NCI-H1048 (cell line): ENCODE measurements at regions not wholly inside any gene's neighbourhood (a gene's known extent, or its start where the extent isn't known, plus 50 kb on each side); places are given as distances from the start of the nearest gene placed in this dataset.

Source experiments
- DNase-seq: peaks from one replicate; lab custom pipeline; 2025; lab: John Stamatoyannopoulos, UW

DNA sequence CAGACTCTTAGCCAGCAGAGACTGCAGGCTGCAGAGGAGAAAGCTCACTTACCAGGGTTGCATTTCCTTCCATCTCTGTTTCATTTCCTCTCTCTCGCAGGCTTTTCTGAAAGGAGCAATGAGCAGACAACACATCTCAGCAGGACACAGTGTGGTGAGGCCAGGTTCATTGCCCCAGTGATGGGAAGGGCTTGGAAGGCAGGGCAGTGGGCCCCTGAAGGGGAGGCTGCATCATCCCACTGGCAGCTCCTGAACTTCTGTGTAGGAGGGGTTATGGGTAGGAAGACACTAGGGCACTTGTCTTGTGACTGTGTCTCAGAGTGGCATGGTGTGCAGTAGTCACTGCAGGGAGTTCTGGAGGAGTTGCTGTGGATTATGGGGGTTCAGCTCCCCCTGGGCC is 246.8 kb downstream of the QKI start:
- no peak for DNase-seq

DNA sequence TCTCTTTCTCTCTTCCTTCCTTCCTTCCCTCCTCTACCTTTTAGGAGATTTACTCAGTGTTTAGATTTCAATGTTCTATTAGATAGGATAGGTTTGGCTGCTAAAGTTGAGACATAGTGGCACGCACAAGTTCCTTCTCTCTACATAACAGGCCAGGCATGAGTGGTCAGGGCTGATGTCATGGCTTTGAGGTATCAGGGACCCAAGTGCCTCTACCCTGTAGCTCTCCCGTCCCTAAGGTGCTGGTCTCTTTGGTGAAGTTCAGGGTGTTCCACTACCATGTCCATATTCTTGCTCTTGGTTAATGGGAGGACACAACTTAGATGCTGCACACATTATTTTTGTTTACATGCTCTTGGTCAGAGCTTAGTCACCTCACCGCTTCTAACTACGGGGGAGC is 245.3 kb downstream of the QKI start:
- no peak for DNase-seq

DNA sequence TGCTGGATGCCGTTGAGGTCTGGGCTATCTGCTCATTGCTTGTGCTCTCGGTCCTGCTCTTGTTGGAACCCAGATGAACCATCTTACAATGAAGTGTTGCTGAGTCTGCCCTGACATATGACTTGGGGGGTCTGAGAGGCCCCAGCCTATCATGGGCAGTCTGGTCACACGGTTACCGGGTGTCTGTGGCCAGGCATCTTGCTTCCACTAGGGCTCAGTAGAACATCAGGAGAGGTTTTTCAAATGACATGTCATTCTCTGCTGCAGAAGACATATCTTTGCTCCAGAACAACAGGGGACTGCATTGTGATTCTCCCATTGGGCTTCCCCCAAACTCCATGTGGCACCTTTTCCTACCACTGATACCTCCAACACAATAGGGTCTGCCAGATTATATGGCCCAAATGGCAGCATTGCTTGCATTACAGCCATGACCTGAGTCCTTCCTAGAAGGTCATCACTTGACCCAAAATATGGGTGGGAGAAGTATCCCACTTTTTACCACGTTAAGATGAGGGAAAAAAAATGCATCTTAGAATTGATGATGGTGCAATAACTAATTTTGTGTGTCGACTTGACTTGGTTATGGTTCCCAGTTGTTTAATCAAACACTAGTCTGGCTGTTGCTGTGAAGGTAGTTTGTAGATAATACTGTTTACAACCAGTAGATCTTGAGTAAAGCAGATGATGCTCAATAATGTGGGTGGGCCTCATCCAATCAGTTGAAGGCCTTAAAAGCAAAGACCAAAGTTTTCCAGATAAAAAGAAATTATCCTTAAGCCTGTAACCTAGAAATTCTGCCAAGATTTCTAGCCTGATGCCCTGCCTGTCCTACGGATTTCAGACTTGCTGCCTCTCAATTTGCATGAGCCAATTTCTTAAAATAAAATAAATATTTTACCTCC is 241.0 kb downstream of the QKI start:
- no peak for DNase-seq

DNA sequence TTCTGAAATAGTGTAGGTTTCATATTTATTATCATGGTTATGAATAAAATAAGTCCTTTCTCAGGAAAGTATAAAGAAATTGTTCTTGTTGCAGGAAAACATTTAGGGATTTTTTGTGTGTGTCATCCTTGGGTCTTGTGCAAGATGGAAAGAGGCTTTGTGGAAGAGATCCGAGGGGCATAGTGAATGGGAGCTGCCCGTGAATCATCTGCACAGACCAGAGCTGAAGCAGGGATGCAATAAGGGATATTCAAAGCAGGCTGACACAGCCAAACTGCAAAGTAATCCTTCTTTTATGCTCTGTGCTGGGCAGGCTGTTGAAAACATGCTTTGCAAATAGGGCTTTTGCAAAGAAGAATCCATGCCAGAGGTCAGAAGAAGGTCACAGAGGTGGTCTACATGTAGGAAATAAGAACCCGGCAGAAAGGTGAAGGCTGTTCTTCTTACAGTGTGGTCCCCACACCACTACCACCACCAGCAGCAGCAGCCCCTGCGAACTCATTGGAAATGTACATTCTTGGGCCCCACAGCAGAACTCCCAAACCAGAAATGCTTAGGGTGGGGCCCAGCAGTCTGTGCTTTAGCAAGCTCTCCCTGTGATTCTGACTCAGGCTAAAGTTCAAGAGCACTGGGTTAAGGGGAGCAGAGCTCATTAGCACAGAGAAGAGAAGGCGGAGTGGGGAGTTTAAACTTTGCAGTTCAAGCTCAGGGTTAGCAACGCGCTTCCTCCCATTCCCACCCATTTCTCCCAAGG is 237.6 kb downstream of the QKI start:
- DNase-seq: no peak

DNA sequence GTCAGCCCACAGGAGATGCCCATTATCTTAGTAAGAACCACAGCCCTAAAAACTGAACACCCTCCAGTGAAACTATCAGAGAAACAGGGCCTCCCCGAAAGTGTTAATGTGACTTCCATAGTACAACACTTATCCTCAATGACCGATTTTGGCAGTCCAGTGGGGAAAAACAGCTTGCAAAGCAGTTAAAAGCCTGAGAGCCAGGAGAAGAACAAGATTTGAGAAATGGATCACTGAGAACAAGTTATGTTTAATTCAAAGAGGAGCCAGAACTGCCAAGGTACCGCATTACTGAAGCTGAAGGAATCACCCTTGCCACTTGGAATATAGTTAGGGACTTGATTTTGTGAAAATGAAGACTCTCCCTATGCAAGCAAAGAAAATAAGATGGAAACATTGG is 236.9 kb downstream of the QKI start:
- no peak for DNase-seq

DNA sequence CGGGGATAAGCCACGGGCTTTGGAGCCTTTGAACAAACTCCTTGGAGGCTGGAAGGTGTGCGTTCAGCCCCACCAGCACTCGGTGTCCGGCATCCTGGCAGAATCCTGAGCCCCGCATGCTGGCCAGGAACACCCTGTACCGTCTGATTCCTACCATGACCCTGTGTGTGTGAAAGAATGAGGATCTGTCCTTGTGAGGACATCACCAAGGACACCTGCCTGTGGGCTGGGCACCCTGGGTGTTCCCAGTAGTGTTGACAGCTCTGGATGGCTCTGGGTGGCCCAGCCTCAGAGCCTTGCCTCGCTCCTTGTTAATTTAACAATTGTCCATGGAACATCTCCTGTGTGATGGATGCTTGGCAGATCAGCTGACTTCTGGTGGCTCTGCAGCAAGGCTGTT is 234.3 kb downstream of the QKI start:
- DNase-seq: no peak

DNA sequence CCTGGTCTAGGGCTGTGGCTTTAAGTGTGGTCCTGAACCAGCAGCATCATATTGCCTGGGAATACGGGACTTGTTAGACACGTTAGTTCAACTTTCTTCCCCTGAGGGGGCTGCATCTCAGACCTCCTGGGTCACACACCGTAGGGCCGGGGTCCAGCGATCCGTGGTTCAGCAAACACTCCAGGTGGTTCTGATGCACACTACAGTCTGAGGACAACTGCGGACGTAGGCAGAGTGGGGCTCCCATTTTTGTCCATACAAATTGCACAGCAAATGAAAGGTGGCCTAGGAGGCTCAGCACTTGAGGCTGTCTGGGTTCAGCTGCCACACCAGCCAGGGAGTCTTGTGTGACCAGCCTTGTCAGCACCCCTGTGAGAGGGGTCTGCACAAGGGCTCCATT is 233.1 kb downstream of the QKI start:
- DNase-seq: no peak

DNA sequence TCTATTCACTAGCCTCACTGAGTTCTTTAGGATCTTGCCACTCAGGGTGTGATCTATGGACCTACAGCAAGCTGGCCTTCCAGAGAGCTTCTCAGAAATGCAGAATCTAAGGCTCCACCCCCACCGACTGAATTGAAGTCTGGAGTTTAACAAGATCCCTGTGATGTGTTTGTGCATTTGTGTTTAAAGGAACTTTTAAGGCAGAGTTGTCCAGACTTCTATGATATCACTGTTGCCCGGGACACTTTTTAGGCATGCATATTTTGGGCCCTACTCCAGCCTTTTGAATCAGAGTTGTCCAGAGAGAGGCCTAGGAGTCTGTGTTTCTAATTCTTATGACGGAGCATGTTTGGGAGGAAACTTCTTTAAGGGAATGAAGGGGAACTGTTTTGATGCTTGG is 232.3 kb downstream of the QKI start:
- DNase-seq: no peak

DNA sequence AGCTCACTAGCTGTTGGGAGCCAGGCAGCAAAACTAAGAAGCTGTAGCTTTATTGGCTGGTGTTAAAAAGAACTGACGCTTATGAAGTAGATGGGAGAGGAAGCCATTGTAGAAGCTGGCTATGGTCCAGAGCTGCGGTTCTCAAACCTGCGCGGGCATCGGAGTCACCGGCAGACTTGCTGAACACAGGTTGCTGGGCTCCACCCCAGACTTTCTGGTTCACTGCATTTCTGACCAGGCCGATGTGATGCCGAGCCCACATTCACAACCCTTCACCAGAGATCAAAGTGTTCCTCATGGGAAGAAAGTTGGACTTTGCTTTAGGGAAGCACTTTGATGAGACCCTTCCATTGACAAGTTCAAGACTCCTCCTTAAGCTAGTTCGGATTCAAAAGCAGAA is 231.6 kb downstream of the QKI start:
- no peak for DNase-seq

DNA sequence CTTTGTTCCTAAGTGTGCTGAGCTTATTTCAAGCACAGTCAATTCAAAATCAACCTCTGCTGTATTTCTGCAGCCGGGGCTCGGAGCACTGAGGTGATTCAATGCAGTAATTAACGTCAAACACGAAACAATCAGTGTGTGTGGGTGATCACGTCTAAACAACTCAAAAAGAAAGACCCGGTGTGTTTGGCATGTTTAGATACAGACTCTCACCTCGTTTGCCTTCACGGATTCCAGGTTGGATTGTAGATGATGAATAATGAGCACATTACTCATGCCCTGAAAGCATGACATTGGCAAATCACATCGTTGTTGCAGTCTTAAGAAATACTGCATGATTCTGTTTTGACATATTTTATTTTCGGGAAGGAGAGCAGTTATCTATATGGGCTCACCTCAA is 231.0 kb downstream of the QKI start:
- no peak for DNase-seq

DNA sequence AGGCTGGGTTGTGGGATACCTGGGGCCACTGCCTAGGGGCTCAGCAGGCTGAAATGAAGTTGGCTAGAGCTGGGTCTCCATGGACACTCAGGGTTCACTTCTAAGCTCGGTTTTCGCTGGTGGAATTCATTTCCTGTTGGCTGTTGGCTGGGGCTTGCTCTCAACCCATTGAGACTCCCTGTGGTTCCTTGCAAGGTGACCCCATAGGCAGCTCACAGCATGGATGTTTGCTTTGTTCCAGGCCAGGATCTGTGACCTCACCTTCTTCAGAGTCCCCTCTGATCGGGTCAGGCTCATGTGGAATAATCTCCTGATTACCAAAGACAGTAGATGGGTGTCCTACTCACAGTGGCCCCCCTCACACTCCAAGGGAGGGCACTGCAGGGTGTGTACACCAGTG is 229.3 kb downstream of the QKI start:
- no peak for DNase-seq

DNA sequence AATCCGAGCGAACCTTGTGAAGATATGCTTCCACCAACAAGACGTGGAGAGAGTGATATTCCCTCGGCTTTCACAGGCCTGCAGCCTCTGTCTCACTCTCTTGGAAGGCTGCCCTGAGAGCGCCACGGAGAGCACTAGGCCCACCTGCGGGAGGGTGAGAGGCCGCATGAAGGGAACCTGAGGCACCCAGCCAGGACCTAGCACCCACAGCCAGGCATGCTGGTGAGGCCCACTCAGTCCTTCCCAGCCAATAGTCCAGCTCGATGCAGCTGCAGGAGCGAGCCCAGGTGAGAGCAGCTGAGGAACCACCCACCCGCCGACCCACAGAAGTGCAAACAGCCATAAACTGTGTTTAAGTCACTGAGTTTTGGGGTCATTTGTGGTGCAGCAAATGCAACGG is 227.2 kb downstream of the QKI start:
- no peak for DNase-seq

DNA sequence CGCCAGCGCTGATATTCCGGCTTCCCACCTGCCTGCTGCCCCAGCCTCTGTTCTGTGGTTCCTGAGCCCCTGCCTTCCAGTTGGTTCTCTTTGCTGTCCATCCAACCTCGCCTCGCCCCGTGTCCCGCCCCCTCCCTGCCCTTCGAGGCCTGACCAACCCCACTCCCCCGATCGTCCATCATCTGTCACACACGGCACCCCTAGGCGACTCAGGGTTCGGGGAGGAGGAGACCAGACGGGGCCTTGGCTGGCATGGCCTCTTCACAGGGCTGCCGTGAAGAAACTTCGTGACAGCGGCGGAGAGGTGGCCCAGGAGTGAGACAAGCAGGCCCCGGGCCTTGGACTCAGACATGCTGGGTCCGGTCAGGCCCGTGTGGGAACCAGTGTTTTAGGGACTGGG is 226.1 kb downstream of the QKI start:
- DNase-seq: no peak

DNA sequence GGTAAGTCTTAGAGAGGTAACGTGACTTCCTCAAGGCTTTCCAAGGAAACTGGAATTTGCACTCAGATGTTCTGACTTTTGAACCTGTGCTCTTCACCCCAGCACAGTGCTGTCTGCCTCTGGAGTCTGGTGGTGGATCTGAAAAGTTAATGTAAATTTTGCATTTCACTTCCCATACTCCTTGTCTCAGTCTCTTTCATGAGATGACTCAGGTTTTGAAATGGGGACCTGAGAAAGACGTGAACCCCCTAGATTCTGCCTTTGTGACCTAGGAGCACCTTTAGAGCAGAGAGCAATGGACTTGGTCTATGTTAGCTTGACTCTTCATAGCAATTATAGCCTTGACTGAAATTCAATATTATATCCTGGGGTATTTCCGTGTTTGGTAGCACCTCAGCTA is 223.0 kb downstream of the QKI start:
- no peak for DNase-seq

DNA sequence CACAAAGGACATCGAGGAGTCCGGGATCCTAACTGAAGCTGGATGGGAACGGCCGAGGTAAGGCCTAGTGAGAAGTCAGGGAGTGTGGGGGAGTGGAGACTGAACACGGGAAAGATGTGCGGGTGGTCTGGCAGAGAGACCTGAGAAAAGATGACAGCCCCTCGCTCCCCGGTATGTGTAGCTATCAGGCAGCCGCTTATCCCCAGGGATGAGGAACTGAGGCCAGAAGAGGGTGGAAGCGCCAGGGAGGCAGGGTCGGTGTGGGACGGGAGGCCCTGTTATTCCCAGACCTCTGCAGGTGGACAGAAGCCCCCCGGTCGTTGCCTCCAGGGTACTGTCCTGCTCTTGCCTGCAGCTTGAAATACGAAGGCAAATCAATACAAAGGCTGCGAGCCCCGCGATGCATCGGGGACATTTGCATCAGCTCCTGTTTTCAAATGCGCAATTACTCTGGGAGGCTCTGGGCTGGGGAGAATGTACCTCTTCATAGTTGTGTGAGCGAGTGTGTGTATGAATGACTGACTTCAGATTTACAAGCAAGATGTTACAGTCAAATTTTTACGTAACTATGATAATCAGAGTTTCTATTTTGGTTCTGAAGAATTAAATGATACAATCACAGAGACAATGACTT is 221.3 kb downstream of the QKI start:
- no peak for DNase-seq

DNA sequence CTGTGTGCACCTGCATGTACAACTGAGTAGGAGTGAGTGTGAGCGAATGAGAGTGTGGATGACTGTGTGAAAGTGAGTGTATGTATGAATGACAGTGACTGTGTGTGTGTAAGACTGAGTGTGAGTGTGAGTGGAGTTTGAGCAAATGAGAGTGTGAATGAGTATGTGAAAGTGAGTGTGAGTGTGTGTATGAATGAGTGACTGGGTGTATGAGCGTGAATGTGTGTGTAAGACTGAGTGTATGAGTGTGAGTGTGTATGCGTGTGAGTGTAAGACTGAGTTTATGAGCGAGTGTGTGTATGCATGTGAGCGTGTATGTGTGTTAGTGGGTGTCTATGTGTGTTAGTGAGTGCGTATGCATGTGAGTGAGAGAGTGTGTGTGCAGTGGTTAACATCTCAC is 220.8 kb downstream of the QKI start:
- no peak for DNase-seq

DNA sequence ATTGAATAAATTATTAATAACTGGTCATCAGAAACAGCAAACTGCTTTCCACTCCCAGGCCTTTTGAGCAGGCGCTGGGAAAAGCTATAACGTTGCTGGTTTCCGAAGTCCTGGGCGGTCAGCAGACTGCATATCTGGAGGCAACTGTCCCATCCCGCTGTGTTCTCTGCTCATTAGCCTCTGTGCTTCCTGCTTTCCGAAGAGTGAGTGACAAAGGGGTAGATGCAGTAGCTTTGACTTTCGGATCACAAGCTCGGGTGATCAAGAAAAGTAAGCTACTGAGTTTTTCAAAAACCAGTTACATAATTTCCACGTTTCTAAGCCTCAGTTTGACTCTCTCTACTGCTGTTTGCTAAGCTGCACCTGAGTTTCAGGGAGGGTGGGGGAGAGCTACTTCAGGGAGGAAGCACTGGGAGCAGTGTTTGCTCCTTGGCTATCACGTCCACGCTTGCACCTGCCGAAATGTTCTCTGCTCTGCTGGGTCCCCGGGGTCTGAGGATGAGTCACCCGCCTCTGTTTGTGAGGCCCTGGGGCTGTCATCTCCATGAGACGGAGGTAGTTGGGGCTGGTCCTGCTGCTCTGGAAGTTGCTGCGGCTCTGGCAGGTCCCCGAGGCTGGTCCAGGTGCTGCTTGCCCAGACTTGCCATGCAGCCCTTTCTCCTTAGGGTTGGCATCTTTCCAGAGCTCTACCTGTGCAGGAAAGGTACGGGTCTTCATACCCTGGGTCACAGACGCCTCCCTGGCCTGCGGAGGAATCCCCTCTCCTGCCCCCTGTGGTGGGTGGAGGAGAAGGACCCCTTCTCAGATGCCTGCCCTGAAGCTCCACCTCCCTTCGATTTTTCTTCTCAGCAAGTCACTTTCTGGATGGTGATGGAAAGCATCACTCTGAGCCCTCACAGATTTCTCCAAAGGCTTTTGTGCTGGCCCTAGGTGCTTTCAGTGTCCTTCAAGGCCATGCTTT is 220.0 kb downstream of the QKI start:
- no peak for DNase-seq

DNA sequence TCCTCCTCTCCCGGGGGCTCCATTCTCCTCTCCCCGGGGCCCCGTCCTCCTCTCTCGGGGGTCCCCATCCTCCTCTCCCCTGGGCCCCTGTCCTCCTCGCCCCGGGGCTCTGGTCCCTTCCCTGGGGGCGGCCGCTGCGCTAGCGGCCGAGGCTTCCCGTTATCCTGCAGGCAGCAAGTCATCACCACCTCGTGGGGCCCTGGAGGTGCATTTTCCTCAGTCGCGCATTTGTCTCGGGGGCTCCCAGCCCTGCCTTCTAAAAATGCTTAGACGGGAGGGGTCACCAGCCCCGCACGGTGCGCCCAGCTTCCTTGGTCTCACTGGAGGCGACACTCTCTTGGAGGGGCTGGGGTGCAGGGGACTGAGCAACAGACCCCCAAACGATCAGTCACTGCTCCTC is 216.5 kb downstream of the QKI start:
- DNase-seq: no peak

DNA sequence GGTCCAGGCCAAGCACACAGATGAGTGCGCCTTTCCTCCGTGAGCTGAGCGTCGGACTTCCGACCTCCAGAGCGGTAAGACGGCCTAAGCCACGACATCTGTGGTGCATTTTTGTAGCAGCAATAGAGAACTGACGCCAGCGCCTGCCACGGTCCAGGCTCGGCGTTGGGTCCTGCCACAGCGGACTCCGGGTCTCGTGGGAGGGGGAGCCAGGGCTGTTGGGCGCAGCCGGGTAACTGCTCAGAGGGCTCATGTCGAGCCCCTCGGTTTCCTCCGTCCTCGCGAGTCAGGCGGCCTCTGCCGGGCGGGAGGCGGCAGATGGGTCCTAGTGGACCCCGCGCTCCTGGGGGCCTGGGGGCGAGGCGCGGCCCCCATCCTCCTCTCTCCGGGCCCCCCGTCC is 216.1 kb downstream of the QKI start:
- DNase-seq: no peak

DNA sequence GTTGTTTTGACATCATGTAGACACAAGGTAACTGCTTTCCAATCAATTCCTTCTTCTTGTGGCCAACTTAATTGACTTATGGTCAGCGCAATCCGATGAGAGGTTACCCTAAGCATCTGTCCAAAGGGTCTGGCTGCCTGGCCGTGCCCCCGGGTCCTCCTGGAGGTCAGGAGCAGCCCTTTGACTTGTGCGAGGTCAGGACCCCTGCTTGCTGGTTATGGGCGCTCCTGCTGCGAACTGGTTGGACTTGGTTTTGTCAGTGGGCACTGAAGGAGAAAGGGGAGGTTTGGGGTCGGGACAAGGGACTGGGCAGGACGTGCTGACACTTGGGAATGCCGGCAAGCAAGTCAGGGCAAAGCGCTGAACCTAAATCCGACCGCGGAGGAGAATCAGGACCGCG is 215.6 kb downstream of the QKI start:
- DNase-seq: no peak
